Lung (tissue), 11 donors: ENCODE measurements at regions not wholly inside any gene's neighbourhood (a gene's known extent, or its start where the extent isn't known, plus 50 kb on each side); places are given as distances from the start of the nearest gene placed in this dataset.
A peak's percentile ranks its signal among the peaks of the same experiment; 100 is the strongest.

Experiments
- ATAC-seq: fragments of 200-7000 bp; cut with Tn5 transposase; one replicate; pipeline ENCODE4 v1.9.1; 2020; ENCODE audit warnings: moderate number of reproducible peaks; ENCODE audit not compliant: insufficient read depth, low FRiP score
- DNase-seq, 3 donors: peaks; one replicate each; pipeline ENCODE4 v3.0.0-alpha.2; 2013 to 2017
- H3K27ac ChIP-seq, 2 donors: one replicate each; pipeline ENCODE4 v1.5.1; 2013; ENCODE audit warnings: mild to moderate bottlenecking in 2 of 2, moderate library complexity in 2 of 2, control low read depth in 1 of 2, inconsistent platforms in 1 of 2, low read depth in 1 of 2, low read length in 1 of 2
- H3K27me3 ChIP-seq, 3 donors: one replicate each; pipeline ENCODE4 v1.5.1; 2013; ENCODE audit warnings: low read length in 2 of 3; ENCODE audit not compliant: control insufficient read depth in 3 of 3, insufficient read depth in 3 of 3
- H3K36me3 ChIP-seq, 4 donors: one replicate each; pipeline ENCODE4 v1.5.1; 2013; ENCODE audit warnings: low read length in 4 of 4, mild to moderate bottlenecking in 1 of 4, moderate library complexity in 1 of 4; ENCODE audit not compliant: control insufficient read depth in 4 of 4, insufficient read depth in 4 of 4
- H3K4me1 ChIP-seq, 5 donors: one replicate each; pipeline ENCODE4 v1.5.1; 2013; ENCODE audit warnings: low read length in 5 of 5, mild to moderate bottlenecking in 2 of 5, moderate library complexity in 1 of 5; ENCODE audit not compliant: control insufficient read depth in 5 of 5, insufficient read depth in 5 of 5
- H3K4me3 ChIP-seq: one replicate; pipeline ENCODE4 v1.5.1; 2013; ENCODE audit warnings: mild to moderate bottlenecking, control low read depth, moderate library complexity
- H3K9ac ChIP-seq, 2 donors: one replicate each; pipeline ENCODE4 v1.5.1; 2013; ENCODE audit warnings: low read length in 2 of 2, control low read depth in 1 of 2; ENCODE audit not compliant: insufficient read depth in 1 of 2
- H3K9me3 ChIP-seq, 4 donors: one replicate each; pipeline ENCODE4 v1.5.1; 2013; ENCODE audit warnings: low read length in 3 of 4, mild to moderate bottlenecking in 1 of 4, moderate library complexity in 1 of 4; ENCODE audit not compliant: control insufficient read depth in 4 of 4, insufficient read depth in 3 of 4
- WGBS, 2 donors: extraction: QIAGEN DNeasy Blood & Tissue Kit; methylation state at CpG; one replicate each; pipeline ENCODE4 v1.1.7; 2013; 5-methylcytosine and 5-hydroxymethylcytosine counted together
- TF ChIP-seq, protein P1 (sequence below): IDR thresholded peaks from 2 replicates; pipeline ENCODE4 v1.5.1; 2012; ENCODE audit warnings: mild to moderate bottlenecking; ENCODE audit errors: control extremely low read depth, extremely low read depth
- donor health status: control.
- donor health status: control.
- donor health status: Bipolar disorder and iron deficiency.
- donor health status: healthy.
- donor health status: DM: yes; HTN: yes; CAD: no.

GRCh38 chr3:80677796-80678195 lies 910.0 kb upstream of the ROBO1 start:
- peak in 1 of 3 donors; percentile 1 for DNase-seq
- TF ChIP-seq, protein P1, sequence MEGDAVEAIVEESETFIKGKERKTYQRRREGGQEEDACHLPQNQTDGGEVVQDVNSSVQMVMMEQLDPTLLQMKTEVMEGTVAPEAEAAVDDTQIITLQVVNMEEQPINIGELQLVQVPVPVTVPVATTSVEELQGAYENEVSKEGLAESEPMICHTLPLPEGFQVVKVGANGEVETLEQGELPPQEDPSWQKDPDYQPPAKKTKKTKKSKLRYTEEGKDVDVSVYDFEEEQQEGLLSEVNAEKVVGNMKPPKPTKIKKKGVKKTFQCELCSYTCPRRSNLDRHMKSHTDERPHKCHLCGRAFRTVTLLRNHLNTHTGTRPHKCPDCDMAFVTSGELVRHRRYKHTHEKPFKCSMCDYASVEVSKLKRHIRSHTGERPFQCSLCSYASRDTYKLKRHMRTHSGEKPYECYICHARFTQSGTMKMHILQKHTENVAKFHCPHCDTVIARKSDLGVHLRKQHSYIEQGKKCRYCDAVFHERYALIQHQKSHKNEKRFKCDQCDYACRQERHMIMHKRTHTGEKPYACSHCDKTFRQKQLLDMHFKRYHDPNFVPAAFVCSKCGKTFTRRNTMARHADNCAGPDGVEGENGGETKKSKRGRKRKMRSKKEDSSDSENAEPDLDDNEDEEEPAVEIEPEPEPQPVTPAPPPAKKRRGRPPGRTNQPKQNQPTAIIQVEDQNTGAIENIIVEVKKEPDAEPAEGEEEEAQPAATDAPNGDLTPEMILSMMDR: no peak
- Histone ChIP-seq H3K27me3 (no peaks in the 10 kb centered on the region), H3K4me3 (no peak overlapping the region), H3K9me3 (peaks cover 0 to 2% (median 0%) of the 10 kb centered on the region in 4 donors), H3K4me1 (no peaks in the 10 kb centered on the region), H3K36me3 (no peaks in the 10 kb centered on the region), H3K9ac (no peak overlapping the region), H3K27ac (no peak overlapping the region)
- no peak for ATAC-seq
- WGBS, 2 donors: 69 to 81% methylated on average over 6 of the region's 6 CpGs

DNA sequence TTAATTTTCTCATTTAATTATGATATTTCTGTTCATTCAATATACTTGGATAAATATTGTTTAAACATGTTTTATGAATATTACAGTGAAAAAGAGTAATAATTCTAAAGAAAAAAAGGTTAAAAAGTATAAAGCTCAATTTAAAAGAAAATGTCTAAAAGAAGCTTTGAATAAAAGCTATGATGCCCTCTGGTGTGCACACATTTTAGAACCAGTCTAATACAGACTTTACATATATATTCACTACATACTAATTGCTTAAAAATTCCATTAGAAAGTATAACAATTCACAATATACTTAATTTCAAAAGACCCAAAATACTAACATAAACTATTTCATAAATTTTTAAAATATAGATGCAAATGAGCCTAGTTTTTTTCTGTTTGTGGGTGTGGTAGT lies 909.1 kb upstream of the ROBO1 start:
- no peak overlapping the region for H3K4me3 ChIP-seq
- ATAC-seq (no peak), DNase-seq (peak in 2 of 3 donors; percentile 10 to 23)
- no peaks in the 10 kb centered on the region for H3K27me3 ChIP-seq
- TF ChIP-seq, protein P1: no peak
- H3K9me3 ChIP-seq: peaks cover 0 to 2% (median 0%) of the 10 kb centered on the region in 4 donors
- H3K36me3 ChIP-seq: no peaks in the 10 kb centered on the region
- H3K9ac ChIP-seq: no peak overlapping the region
- H3K27ac ChIP-seq: no peak overlapping the region
- no peaks in the 10 kb centered on the region for H3K4me1 ChIP-seq

DNA sequence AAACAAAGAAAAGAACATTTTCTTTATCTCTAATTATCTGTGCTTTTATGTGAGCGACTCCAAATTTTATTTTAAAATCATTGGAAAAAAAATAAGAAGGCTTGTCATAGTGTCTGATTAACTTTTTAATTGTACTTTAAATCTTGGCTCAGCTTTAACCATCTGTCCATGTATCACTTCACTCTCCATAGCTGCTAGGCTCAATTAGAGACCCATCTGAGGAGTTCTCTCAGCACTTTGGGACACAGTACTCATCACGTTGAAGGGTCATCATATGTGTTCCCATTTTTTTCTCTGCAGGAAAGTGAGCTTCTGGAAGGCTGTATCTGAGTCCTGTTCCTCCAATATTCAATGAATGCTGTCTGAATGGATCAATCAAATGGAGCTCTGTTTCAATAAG lies 908.5 kb upstream of the ROBO1 start:
- Histone ChIP-seq H3K9ac (no peak overlapping the region), H3K4me1 (no peaks in the 10 kb centered on the region), H3K36me3 (no peaks in the 10 kb centered on the region), H3K9me3 (peaks cover 0 to 2% (median 0%) of the 10 kb centered on the region in 4 donors), H3K4me3 (no peak overlapping the region), H3K27ac (no peak overlapping the region), H3K27me3 (no peaks in the 10 kb centered on the region)
- DNase-seq (no peak), ATAC-seq (no peak)
- TF ChIP-seq, protein P1: no peak
- WGBS, 2 donors: 67 to 80% methylated on average over 2 of the region's 2 CpGs

DNA sequence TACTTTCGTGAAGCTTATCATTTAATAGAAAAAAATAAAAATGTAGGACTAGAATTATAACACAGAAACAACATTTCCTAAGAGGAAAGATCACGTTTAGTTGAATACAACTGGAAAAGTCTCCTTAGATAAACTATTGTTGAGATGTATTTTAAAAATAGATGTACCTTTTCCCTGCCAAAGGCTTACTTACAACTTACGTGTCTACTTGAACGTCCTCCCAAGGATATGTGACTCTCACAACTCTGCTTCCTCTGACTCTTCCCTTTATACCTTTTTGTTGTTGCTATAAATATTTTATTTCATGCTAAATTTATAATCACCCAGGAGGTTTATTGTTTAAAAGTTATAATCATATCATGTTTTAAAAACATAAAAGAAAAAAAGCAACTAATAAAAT lies 908.0 kb upstream of the ROBO1 start:
- Histone ChIP-seq H3K4me1 (no peaks in the 10 kb centered on the region), H3K27me3 (no peaks in the 10 kb centered on the region), H3K9ac (no peak overlapping the region), H3K27ac (no peak overlapping the region), H3K4me3 (no peak overlapping the region), H3K36me3 (no peaks in the 10 kb centered on the region), H3K9me3 (peaks cover 0 to 2% (median 0%) of the 10 kb centered on the region in 4 donors)
- TF ChIP-seq, protein P1: no peak
- 68 to 71% methylated on average over 4 of the region's 4 CpGs for WGBS, 2 donors
- ATAC-seq (no peak), DNase-seq (no peak)
